HepG2 (cell line): ENCODE measurements at regions not wholly inside any gene's neighbourhood (a gene's known extent, or its start where the extent isn't known, plus 50 kb on each side); places are given as distances from the start of the nearest gene placed in this dataset.

Experiments used
- ATAC-seq: fragments of 200-7000 bp; cut with Tn5 transposase; 3 replicates; pipeline ENCODE4 v1.9.1; 2020; ENCODE audit warnings: mild to moderate bottlenecking, moderate library complexity
- BruUV-seq: library from RNA; stranded (reverse); fragments of 400-500 nt; replicated peaks from 2 replicates; lab custom pipeline; 2021; lab: Mats Ljungman, UMichigan
- CTCF ChIA-PET: fragments of 300-600 bp; formaldehyde crosslinking; extraction: SDS; loops from one replicate; lab custom pipeline; 2021; ENCODE audit warnings: low total read pairs, inconsistent platforms, low intra/inter-chr PET ratio; lab: Yijun Ruan, JAX
- POLR2A ChIA-PET: fragments of 350-600 bp; sonication (Branson Sonifier 250); formaldehyde crosslinking; loops from one replicate; lab custom pipeline; 2020; ENCODE audit warnings: antibody characterized with exemption, inconsistent platforms; lab: Yijun Ruan, JAX
- DNase-seq: peaks from one replicate; pipeline ENCODE4 v3.0.0-alpha.2; 2015; ENCODE audit warnings: low spot score
- FAIRE-seq: peaks from 3 replicates; lab custom pipeline; 2011; peaks lifted over from hg19 to GRCh38; lab: Jason Lieb, UNC
- H2AFZ ChIP-seq: one replicate; pipeline ENCODE4 v1.6.1; 2011; ENCODE audit warnings: low read length, inconsistent platforms
- H3K27ac ChIP-seq: fragments of 300-600 bp; 3 replicates; pipeline ENCODE4 v1.8.0; 2011; ENCODE audit warnings: mixed run types, mild to moderate bottlenecking, mixed read lengths, low read length, inconsistent platforms; ENCODE audit not compliant: insufficient read depth; ENCODE audit errors: extremely low read length
- H3K27me3 ChIP-seq, 2 experiments: fragments of 200-600 bp in 1 of 2; 2 replicates in 1 of 2; 3 replicates in 1 of 2; pipeline versions ENCODE4 v1.6.0 to v1.8.0; 2011; ENCODE audit warnings: low read length in 2 of 2, mild to moderate bottlenecking in 2 of 2, moderate library complexity in 2 of 2, inconsistent platforms in 1 of 2; ENCODE audit not compliant: insufficient read depth in 2 of 2, control insufficient read depth in 1 of 2
- H3K36me3 ChIP-seq, 2 experiments: fragments of 200-600 bp in 1 of 2; replicated peaks in 1 of 2; 2 replicates in 1 of 2; 3 replicates in 1 of 2; pipeline versions ENCODE4 v1.5.1 to v1.8.0; 2011; ENCODE audit warnings: low read length in 2 of 2, inconsistent platforms in 1 of 2; ENCODE audit not compliant: insufficient read depth in 2 of 2, control insufficient read depth in 1 of 2
- H3K4me1 ChIP-seq: 2 replicates; pipeline ENCODE4 v1.5.1; 2012; ENCODE audit warnings: low read length, inconsistent platforms; ENCODE audit not compliant: insufficient read depth
- H3K4me2 ChIP-seq: 2 replicates; pipeline ENCODE4 v1.6.0; 2011; ENCODE audit warnings: low read depth, low read length, inconsistent platforms
- H3K4me3 ChIP-seq, 3 experiments: fragments of 200-600 bp in 1 of 3; sonication (generic), shearing (Covaris generic) in 1 of 3; replicated peaks in 1 of 3; 2 replicates each; pipeline ENCODE4 v1.5.1; 2011 to 2016; ENCODE audit warnings: low read length in 3 of 3, inconsistent platforms in 2 of 3, low read depth in 2 of 3, mild to moderate bottlenecking in 2 of 3, control low read depth in 1 of 3, mixed read lengths in 1 of 3; ENCODE audit not compliant: insufficient read depth in 1 of 3
- H3K79me2 ChIP-seq: one replicate; pipeline ENCODE4 v1.6.1; 2011; ENCODE audit warnings: low read length, inconsistent platforms; ENCODE audit not compliant: insufficient read depth
- H3K9ac ChIP-seq: 2 replicates; pipeline ENCODE4 v1.6.0; 2011; ENCODE audit warnings: mild to moderate bottlenecking, low read depth, low read length, inconsistent platforms; ENCODE audit not compliant: insufficient read depth
- H3K9me3 ChIP-seq: 2 replicates; pipeline ENCODE4 v1.5.1; 2012; ENCODE audit warnings: mild to moderate bottlenecking, low read length
- H4K20me1 ChIP-seq: 2 replicates; pipeline ENCODE4 v1.6.0; 2011; ENCODE audit warnings: inconsistent platforms, mild to moderate bottlenecking, low read length, moderate library complexity; ENCODE audit not compliant: insufficient read depth
- CEBPB ChIP-seq: IDR thresholded peaks from 2 replicates; pipeline ENCODE4 v1.6.1; 2011; ENCODE audit warnings: low read depth, low read length, improper control_type of control experiment, borderline replicate concordance
- ETS1 ChIP-seq: sonication (generic); formaldehyde crosslinking; IDR thresholded peaks from 2 replicates; pipeline ENCODE4 v1.4.0; 2020; ENCODE audit warnings: missing genetic modification reagents
- ONECUT2 ChIP-seq: sonication (generic); formaldehyde crosslinking; IDR thresholded peaks from 2 replicates; pipeline ENCODE4 v1.4.0; 2020; ENCODE audit warnings: missing genetic modification reagents
- ZNF484 ChIP-seq: sonication (generic); formaldehyde crosslinking; IDR thresholded peaks from 2 replicates; pipeline ENCODE4 v1.5.1; 2020; ENCODE audit warnings: mild to moderate bottlenecking, low read depth, missing genetic modification reagents, borderline replicate concordance
- WGBS: methylation state at CpG from one replicate; pipeline ENCODE4 v1.1.6; 2017; ENCODE audit warnings: low lambda C conversion rate; 5-methylcytosine and 5-hydroxymethylcytosine counted together
- in situ Hi-C: cut with HindIII; loops from 2 replicates; pipeline ENCODE4 v1.10.0; 2017; ENCODE audit warnings: low pct_unique_long_range_greater_than_20kb; ENCODE audit not compliant: extremely low pct_ligation_motif_present
- intact Hi-C: fragments of 100-400 bp; cut with micrococcal nuclease; formaldehyde crosslinking; loops from one replicate; pipeline ENCODE4 v1.10.0; 2022; ENCODE audit not compliant: unreplicated experiment
- TF ChIP-seq, protein P1 (sequence below): sonication (generic); formaldehyde crosslinking; IDR thresholded peaks from 2 replicates; pipeline ENCODE4 v1.5.1; 2020; ENCODE audit warnings: missing genetic modification reagents, mild to moderate bottlenecking, borderline replicate concordance

- peaks cover 18% of the 10 kb centered on the region for H3K9me3 ChIP-seq
- BruUV-seq: no TSS peak
- POLR2A ChIA-PET: no interaction called here
- no peak overlapping the region for H3K4me3 ChIP-seq
- no peak for ATAC-seq
- intact Hi-C loops (no loop called here), in situ Hi-C loops (no loop called here)
- H3K27me3 ChIP-seq: no peaks in the 10 kb centered on the region
- no peak overlapping the region for H3K9ac ChIP-seq
- DNase-seq: no peak
- H3K4me1 ChIP-seq: no peaks in the 10 kb centered on the region
- no peaks in the 10 kb centered on the region for H3K79me2 ChIP-seq
- no peaks in the 10 kb centered on the region for H4K20me1 ChIP-seq
- no peak for FAIRE-seq
- H3K27ac ChIP-seq: no peak overlapping the region
- 3% methylated on average over 5 of the region's 5 CpGs for WGBS
- TF ChIP-seq, protein P1, sequence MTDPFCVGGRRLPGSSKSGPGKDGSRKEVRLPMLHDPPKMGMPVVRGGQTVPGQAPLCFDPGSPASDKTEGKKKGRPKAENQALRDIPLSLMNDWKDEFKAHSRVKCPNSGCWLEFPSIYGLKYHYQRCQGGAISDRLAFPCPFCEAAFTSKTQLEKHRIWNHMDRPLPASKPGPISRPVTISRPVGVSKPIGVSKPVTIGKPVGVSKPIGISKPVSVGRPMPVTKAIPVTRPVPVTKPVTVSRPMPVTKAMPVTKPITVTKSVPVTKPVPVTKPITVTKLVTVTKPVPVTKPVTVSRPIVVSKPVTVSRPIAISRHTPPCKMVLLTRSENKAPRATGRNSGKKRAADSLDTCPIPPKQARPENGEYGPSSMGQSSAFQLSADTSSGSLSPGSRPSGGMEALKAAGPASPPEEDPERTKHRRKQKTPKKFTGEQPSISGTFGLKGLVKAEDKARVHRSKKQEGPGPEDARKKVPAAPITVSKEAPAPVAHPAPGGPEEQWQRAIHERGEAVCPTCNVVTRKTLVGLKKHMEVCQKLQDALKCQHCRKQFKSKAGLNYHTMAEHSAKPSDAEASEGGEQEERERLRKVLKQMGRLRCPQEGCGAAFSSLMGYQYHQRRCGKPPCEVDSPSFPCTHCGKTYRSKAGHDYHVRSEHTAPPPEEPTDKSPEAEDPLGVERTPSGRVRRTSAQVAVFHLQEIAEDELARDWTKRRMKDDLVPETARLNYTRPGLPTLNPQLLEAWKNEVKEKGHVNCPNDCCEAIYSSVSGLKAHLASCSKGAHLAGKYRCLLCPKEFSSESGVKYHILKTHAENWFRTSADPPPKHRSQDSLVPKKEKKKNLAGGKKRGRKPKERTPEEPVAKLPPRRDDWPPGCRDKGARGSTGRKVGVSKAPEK: no peak
- TF ChIP-seq CEBPB (no peak), ONECUT2 (CRISPR knock-in tag) (no peak), ZNF484 (CRISPR knock-in tag) (no peak), ETS1 (CRISPR knock-in tag) (no peak)
- no peaks in the 10 kb centered on the region for H3K36me3 ChIP-seq
- H2AFZ ChIP-seq: no peak overlapping the region
- CTCF ChIA-PET: no interaction called here
- H3K4me2 ChIP-seq: no peak overlapping the region
Observed at GRCh38 chr1:208951026-208951525, 632.4 kb upstream of the CAMK1G start.
